HG03097 (cell line): ENCODE measurements at regions not wholly inside any gene's neighbourhood (a gene's known extent, or its start where the extent isn't known, plus 50 kb on each side); places are given as distances from the start of the nearest gene placed in this dataset.

Experiments
- ATAC-seq: cut with Tn5 transposase; IDR thresholded peaks from one replicate; pipeline ENCODE4 v1.9.1; 2021; ENCODE audit not compliant: unreplicated experiment, low FRiP score

GRCh38 chr4:143273160-143273917, 63.3 kb upstream of the GAB1 start:
- ATAC-seq, result no peak

DNA sequence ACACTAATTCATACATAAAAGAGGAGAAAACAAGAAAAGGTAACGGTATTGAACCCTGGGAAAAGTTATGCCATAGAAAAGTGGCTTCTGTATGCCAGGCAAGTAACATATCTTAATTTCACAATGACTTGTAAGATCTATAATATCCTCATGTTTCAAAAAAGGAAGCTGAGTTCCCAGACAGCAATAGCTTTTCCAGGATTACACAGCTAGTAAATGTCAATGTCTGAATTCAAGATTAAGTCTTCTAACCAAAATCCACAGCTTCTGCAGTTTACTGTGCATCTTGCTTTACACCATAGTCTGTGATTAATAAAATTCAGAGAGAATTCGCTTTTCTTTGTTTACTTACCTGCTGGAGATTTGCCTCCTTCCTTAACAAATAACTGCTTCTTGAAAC, 55.8 kb upstream of the GAB1 start:
- ATAC-seq, result no peak

GRCh38 chr4:143281507-143282190, 55.0 kb upstream of the GAB1 start:
- ATAC-seq, result peak; percentile 79

- ATAC-seq, result no peak
Measured at GRCh38 chr4:143282211-143282707, 54.4 kb upstream of the GAB1 start.

DNA sequence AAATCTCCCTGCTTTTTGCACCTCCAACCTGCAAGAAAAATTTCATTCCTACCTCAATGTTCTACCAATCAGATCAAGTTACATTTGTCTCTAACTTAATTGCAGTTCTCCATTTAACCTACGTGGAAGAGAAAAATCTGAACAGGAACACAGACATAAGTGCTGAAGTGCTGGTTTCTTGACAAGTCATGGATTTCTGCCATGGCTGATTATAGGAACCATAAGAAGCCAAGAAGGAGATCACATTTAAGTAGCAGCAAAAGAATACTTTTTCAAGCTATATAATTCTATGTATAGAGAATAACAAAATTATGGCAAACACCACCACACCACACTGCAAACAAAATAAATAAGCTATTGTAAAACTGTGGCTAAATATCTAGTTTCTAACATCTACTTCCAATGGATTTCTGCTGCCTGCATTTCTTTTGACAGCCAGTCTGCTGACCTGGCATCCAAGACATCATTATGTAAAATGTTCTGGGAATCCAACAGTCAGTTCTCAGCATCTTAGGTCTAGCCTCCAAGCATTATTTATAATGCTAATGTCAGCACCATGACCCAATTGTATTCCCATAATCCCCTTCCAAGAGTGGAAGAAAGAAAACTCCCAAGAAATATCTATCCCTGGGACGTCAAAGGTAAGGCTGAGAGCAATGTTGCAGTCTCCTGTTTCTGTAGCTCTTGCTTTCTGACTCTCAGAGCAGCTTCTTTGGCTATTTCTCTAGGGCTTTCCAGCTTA, 50.8 kb upstream of the GAB1 start:
- no peak for ATAC-seq

DNA sequence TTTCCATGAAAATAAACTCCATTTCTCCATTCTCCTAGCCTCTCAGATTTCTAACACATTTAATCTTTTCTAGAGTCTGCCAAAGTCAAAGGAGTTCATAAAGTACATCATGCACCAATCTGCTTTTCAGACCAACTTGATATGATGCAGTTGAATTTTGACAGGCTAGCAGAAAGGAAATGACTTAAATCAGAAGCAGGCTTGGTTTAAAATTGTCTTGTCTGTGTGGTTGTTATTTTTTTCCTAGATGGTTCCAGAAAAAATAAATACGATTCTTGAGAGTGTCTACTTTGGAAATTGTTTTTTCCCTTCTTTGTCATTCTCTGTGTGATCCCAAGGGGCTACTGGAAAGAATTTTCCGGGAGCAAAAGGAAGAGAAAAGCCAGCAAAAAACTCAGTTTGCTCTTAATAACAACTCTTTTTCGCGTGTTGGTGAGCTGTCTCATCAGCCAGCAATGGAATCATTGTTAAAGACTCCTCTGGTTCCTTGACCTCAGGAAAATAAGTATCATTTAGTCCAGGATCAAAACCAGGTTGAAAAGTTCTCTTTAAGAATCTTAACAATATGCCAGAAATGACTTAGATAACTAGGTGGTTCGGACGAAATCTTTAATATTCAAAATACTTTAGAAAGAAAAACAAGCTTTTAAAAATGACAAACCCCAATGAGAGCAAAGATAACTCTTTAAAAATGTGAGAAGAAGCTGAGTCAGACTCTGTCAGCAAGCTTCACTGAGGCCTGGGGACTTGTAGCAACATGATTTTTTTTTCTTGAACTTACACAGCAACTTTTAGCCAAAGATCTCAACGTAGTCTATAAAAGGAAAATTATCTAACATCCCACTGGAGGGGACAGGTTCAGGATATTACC, 49.7 kb upstream of the GAB1 start:
- no peak for ATAC-seq
